ENCODE measurements at regions not wholly inside any gene's neighbourhood (a gene's known extent, or its start where the extent isn't known, plus 50 kb on each side); places are given as distances from the start of the nearest gene placed in this dataset.

GRCh38 chr20:54272901-54273488 lies 65.1 kb downstream of the PFDN4 start:
- DNase-seq (ENCODE audit: low read depth): no peak

- DNase-seq (ENCODE audit: low read depth): no peak
These were observed 67.6 kb downstream of the PFDN4 start for GRCh38 chr20:54275359-54276111.

- DNase-seq (ENCODE audit: low read depth): no peak
These were observed 68.8 kb downstream of the PFDN4 start for GRCh38 chr20:54276577-54277169.

- no peak for DNase-seq (ENCODE audit: low read depth)
These were observed 70.4 kb downstream of the PFDN4 start for GRCh38 chr20:54278262-54278661.

GRCh38 chr20:54282625-54283024 lies 74.7 kb downstream of the PFDN4 start:
- no peak for DNase-seq (ENCODE audit: low read depth)

GRCh38 chr20:54283253-54283652 lies 75.4 kb downstream of the PFDN4 start:
- DNase-seq (ENCODE audit: low read depth): no peak

GRCh38 chr20:54284928-54285704 lies 77.2 kb downstream of the PFDN4 start:
- peak; percentile 75 for DNase-seq (ENCODE audit: low read depth)

- DNase-seq (ENCODE audit: low read depth): peak; percentile 54
These were observed 82.7 kb downstream of the PFDN4 start for GRCh38 chr20:54290636-54291035.

- no peak for DNase-seq (ENCODE audit: low read depth)
These were observed 83.6 kb downstream of the PFDN4 start for GRCh38 chr20:54291339-54292010.

GRCh38 chr20:54292185-54292584 lies 84.3 kb downstream of the PFDN4 start:
- peak; percentile 58 for DNase-seq (ENCODE audit: low read depth)

GRCh38 chr20:54293526-54293925 lies 85.6 kb downstream of the PFDN4 start:
- no peak for DNase-seq (ENCODE audit: low read depth)

- DNase-seq (ENCODE audit: low read depth): no peak
These were observed 86.2 kb downstream of the PFDN4 start for GRCh38 chr20:54294094-54294493.

- no peak for DNase-seq (ENCODE audit: low read depth)
These were observed 87.8 kb downstream of the PFDN4 start for GRCh38 chr20:54295686-54296085.

GRCh38 chr20:54305421-54305820 lies 97.5 kb downstream of the PFDN4 start:
- no peak for DNase-seq (ENCODE audit: low read depth)

GRCh38 chr20:54306985-54307710 lies 99.3 kb downstream of the PFDN4 start:
- no peak for DNase-seq (ENCODE audit: low read depth)

GRCh38 chr20:54308804-54309203 lies 100.9 kb downstream of the PFDN4 start:
- no peak for DNase-seq (ENCODE audit: low read depth)

GRCh38 chr20:54318892-54319291 lies 111.0 kb downstream of the PFDN4 start:
- no peak for DNase-seq (ENCODE audit: low read depth)

- DNase-seq (ENCODE audit: low read depth): no peak
These were observed 112.3 kb downstream of the PFDN4 start for GRCh38 chr20:54320148-54320607.

GRCh38 chr20:54321352-54322087 lies 113.6 kb downstream of the PFDN4 start:
- DNase-seq (ENCODE audit: low read depth): no peak

GRCh38 chr20:54323227-54323734 lies 115.4 kb downstream of the PFDN4 start:
- DNase-seq (ENCODE audit: low read depth): no peak

Measured in HT1080 (cell line).